Ectodermal cell (in vitro differentiated cells): ENCODE measurements at regions not wholly inside any gene's neighbourhood (a gene's known extent, or its start where the extent isn't known, plus 50 kb on each side); places are given as distances from the start of the nearest gene placed in this dataset.
"Not testable (repeated sequence)": the region's sequence is repeated elsewhere in the genome, so short reads cannot be mapped to it uniquely, and the experiment has no call there.

Experiments
- H3K27ac ChIP-seq: 2 replicates; pipeline ENCODE4 v1.7.0; 2013; ENCODE audit warnings: mild to moderate bottlenecking, low read depth, low read length; ENCODE audit not compliant: insufficient read depth, poor library complexity, severe bottlenecking
- H3K27me3 ChIP-seq: 2 replicates; pipeline ENCODE4 v1.7.0; 2013; ENCODE audit warnings: mild to moderate bottlenecking, low read length; ENCODE audit not compliant: insufficient read depth, control insufficient read depth, poor library complexity, severe bottlenecking
- H3K36me3 ChIP-seq: one replicate; pipeline ENCODE4 v1.7.0; 2013; ENCODE audit warnings: low read length; ENCODE audit not compliant: control insufficient read depth, insufficient read depth
- H3K4me1 ChIP-seq: one replicate; pipeline ENCODE4 v1.7.0; 2013; ENCODE audit warnings: low read length; ENCODE audit not compliant: control insufficient read depth, insufficient read depth
- H3K4me3 ChIP-seq: 2 replicates; pipeline ENCODE4 v1.7.0; 2013; ENCODE audit warnings: low read depth, low read length, control low read depth; ENCODE audit not compliant: insufficient read depth
- H3K9me3 ChIP-seq: 2 replicates; pipeline ENCODE4 v1.7.0; 2013; ENCODE audit warnings: mild to moderate bottlenecking, low read length, moderate library complexity; ENCODE audit not compliant: control insufficient read depth
- WGBS, 2 experiments: methylation state at CpG; one replicate each; pipeline ENCODE4 v1.1.7; 2013; ENCODE audit warnings: missing lambda C conversion rate in 2 of 2; 5-methylcytosine and 5-hydroxymethylcytosine counted together

DNA sequence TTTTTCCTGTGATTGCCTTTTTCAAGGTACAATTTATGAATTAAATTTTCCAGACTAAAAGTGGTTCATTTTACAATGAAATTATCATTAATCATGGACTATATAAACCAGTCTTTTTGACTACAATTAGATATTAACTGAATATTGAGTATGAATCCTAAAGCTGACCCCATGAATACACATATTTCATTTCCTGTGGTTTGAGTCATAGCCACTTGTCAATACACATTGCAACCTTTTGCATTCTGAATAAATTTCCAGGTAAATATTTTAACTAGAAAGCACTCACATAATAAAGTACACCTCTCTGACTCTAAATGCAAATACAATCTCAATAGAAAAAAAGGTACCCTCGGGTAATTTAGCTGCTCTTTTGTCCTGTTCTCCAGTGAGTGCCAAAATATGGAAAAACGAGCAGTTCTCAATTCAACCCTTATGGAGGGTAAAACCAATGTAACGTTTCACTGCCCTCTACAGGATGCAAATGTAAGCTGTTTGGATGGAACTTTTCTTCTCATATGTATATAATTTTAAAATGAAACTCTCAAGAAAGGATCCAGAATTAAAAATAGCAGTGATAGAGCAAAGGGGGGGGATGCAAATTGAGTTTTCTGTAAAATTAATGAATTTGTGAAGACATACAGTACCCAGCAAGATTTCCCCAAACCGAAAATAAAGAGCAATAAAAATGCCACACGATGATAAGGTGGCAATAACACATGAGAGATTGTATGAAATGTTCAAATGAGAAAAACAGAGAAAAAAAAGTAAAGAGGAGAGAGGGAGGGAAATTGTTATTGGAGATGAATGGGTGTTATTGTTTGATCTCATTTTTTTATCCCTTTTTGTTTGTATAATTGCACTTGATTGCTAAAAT lies 1795.7 kb upstream of the PIK3C3 start:
- no peaks in the 10 kb centered on the region for H3K4me1 ChIP-seq
- H3K4me3 ChIP-seq = no peak overlapping the region
- no peaks in the 10 kb centered on the region for H3K9me3 ChIP-seq
- 43 to 51% methylated on average over 4 to 5 of the region's 5 CpGs for WGBS, 2 experiments
- H3K27ac ChIP-seq = no peak overlapping the region
- no peaks in the 10 kb centered on the region for H3K36me3 ChIP-seq
- H3K27me3 ChIP-seq = no peaks in the 10 kb centered on the region

DNA sequence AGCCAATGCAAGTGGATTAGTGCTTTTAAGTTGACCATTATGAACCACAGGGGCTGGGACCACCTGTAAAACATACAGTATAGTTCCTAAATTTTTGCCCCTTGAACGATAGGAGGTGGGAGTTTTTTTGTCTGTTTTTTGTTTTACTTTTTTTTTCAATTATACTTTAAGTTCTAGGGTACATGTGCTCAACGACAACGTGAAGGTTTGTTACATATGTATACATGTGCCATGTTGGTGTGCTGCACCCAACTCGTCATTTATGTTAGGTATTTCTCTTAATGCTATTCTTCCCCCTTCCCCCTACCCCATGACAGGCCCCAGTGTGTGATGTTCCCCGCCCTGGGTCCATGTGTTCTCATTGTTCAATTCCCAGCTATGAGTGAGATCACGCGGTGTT lies 1797.9 kb upstream of the PIK3C3 start:
- no peaks in the 10 kb centered on the region for H3K9me3 ChIP-seq
- no peak overlapping the region for H3K4me3 ChIP-seq
- 75 to 86% methylated on average over 4 to 6 of the region's 7 CpGs for WGBS, 2 experiments
- H3K27ac ChIP-seq = no peak overlapping the region
- no peaks in the 10 kb centered on the region for H3K4me1 ChIP-seq
- H3K27me3 ChIP-seq = no peaks in the 10 kb centered on the region
- no peaks in the 10 kb centered on the region for H3K36me3 ChIP-seq

DNA sequence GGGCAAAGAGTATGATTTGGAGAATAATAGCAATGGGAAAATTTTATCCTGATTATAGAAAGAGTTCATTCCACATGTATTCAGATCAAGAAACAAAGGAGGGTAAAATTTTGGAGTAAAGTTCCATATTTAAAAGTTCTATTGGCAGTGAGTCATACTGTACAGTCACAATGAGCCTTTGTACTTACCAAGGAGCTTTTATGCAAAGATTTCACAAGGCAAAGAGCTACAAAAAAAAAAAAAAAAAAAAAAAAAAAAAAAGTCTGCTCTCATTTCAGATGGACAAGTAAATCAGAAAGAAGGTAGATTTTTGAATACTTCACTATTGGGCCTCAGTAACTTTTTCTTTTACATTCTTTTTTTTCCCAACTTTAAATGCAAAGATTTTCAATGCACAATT lies 1802.2 kb upstream of the PIK3C3 start:
- H3K9me3 ChIP-seq = no peaks in the 10 kb centered on the region
- H3K4me3 ChIP-seq = no peak overlapping the region
- no peaks in the 10 kb centered on the region for H3K36me3 ChIP-seq
- no peak overlapping the region for H3K27ac ChIP-seq
- no peaks in the 10 kb centered on the region for H3K4me1 ChIP-seq
- no peaks in the 10 kb centered on the region for H3K27me3 ChIP-seq

DNA sequence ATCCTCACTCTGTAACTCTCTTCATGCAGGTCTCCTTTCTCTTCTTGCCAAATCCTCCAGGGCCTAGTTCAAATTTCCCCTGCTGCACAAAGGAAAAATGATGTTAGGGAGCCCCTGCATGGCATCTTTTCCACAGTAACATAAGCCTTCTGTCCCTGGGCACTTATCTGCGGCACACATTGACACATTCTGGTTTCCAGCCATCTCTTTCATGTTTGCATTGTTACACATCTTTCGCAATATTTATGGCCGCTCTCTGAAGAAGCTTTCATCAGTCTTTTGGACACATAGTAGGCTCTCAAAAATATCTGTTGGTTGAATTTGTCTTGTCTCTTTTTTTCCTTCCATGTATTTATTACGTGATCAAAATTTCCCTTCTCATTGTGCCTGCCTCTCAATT lies 1806.1 kb upstream of the PIK3C3 start:
- WGBS, 2 experiments = 91 to 97% methylated on average over 4 of the region's 4 CpGs

DNA sequence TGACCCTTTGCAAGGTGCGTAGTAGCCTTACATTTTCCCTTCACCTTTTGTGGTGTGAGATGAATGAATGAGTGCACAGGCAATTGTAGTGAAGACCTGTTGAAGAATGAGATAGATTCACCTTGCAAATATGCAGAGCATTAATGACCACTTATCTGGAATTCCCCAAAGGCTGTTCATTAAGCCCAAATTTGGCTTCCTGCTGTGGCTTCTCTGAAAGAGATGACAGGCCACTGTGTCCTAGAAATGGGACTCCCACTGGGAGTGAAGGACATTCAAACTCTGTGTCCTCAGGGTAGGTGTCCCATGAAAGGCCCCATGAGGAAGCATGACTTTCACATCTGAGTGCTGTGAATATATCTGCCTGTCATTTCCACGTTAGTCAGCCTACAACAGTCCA lies 1821.8 kb upstream of the PIK3C3 start:
- Histone ChIP-seq H3K27ac (no peak overlapping the region), H3K4me3 (no peak overlapping the region), H3K4me1 (no peaks in the 10 kb centered on the region), H3K9me3 (peaks cover 5% of the 10 kb centered on the region), H3K36me3 (no peaks in the 10 kb centered on the region), H3K27me3 (no peaks in the 10 kb centered on the region)
- WGBS, 2 experiments = 87 to 94% methylated on average over 2 of the region's 2 CpGs

More for the DNA sequence above, 1806.1 kb upstream of the PIK3C3 start:
- Histone ChIP-seq H3K4me1 (no peaks in the 10 kb centered on the region), H3K27ac (no peak overlapping the region), H3K4me3 (no peak overlapping the region), H3K9me3 (no peaks in the 10 kb centered on the region), H3K36me3 (no peaks in the 10 kb centered on the region), H3K27me3 (no peaks in the 10 kb centered on the region)

DNA sequence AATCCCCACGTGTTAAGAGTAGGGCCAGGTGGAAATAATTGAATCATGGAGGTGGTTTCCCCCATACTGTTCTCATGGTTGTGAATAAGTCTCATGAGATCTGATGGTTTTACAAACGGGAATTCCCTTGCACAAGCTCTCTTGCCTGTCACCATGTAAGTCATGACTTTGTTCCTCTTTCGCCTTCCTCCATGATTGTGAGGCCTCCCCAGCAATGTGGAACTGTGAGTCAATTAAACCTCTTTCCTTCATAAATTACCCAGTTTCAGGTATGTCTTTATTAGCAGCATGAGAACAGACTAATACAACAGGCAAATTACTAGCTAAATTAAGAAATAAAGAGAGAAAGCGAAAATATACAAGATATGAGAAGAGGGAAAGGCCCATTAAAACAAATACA lies 1822.6 kb upstream of the PIK3C3 start:
- not testable (repeated sequence) for H3K27me3 ChIP-seq, H3K4me1 ChIP-seq, H3K4me3 ChIP-seq, H3K36me3 ChIP-seq, H3K27ac ChIP-seq, H3K9me3 ChIP-seq
- 76 to 90% methylated on average over 3 of the region's 4 CpGs for WGBS, 2 experiments

DNA sequence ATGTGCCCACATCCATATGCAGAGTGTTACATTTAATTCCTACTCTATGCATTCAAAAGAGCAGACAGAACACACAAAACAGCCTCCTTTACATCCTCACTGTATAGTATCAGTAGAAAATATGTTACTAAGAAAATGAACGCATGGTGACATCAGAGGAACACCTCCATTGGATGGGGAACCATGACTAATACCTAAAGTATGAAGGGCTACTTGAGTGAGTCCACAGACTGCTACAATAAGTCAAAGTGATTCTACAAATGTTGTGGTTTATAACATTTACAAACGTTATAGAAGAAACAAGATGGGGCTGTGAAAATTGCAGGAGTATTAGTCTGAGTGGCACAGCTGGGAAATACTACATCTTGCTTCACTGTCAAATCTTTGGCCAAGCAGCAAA lies 1830.9 kb upstream of the PIK3C3 start:
- H3K27ac ChIP-seq = no peak overlapping the region
- 85 to 90% methylated on average over 2 of the region's 2 CpGs for WGBS, 2 experiments
- no peak overlapping the region for H3K4me3 ChIP-seq

DNA sequence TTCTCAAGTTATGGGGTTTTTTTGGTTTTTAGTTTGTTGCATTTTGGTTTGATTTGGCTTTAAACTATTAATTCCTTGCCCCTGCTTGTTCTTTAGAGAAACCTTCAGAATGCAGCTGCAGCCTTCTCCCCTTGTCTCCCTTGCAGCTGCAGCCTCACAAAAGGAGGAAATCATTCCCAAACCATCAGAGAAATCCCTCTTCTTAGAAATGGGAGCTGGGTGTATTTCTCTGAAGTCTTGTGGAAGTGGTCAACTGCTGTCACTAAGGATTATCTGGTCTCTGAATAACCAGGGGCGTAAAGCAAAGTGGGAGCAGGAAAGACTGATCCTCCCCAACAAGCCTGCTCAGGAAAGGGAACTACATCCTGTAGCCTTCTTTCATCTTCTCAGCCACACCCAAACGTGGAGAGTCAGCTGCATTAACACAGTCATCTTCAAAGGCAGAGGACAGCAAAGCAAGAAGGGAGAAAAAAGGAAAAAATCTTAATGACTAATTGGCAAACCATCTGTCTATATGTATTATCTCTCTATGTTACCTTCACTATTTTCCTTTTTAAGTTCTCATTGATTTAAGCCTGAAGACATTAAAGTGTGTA lies 1834.1 kb upstream of the PIK3C3 start:
- 72 to 88% methylated on average over 1 to 2 of the region's 2 CpGs for WGBS, 2 experiments
- Histone ChIP-seq H3K4me1 (no peaks in the 10 kb centered on the region), H3K27ac (no peak overlapping the region), H3K36me3 (no peaks in the 10 kb centered on the region), H3K9me3 (peaks cover 4% of the 10 kb centered on the region), H3K27me3 (no peaks in the 10 kb centered on the region), H3K4me3 (no peak overlapping the region)

More for the DNA sequence above, 1830.9 kb upstream of the PIK3C3 start:
- Histone ChIP-seq H3K9me3 (peaks cover 4% of the 10 kb centered on the region), H3K4me1 (no peaks in the 10 kb centered on the region), H3K27me3 (no peaks in the 10 kb centered on the region), H3K36me3 (no peaks in the 10 kb centered on the region)

DNA sequence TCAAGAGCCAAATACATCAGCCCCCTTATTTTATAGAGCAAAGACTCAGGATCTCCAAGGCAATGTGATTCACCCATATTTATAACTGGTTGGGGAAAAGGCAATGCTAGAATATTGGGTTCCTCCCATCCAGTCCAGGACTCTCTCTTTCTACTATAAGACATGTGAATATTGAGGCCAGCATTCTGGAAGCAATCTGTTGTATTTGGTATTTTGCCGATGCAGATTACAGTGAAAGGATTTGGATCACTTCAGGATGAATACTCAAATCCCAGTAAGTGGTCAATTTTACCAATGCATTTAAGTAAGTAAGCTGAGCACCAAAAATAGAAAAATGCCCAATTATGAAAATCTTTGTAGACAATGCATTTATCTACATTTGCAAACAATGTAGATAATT lies 1834.7 kb upstream of the PIK3C3 start:
- H3K4me3 ChIP-seq = no peak overlapping the region
- H3K4me1 ChIP-seq = no peaks in the 10 kb centered on the region
- 89 to 94% methylated on average over 1 of the region's 1 CpG for whole genome bisulfite sequencing, 2 experiments
- H3K36me3 ChIP-seq = no peaks in the 10 kb centered on the region
- H3K27me3 ChIP-seq = no peaks in the 10 kb centered on the region
- H3K9me3 ChIP-seq = peaks cover 4% of the 10 kb centered on the region
- no peak overlapping the region for H3K27ac ChIP-seq

DNA sequence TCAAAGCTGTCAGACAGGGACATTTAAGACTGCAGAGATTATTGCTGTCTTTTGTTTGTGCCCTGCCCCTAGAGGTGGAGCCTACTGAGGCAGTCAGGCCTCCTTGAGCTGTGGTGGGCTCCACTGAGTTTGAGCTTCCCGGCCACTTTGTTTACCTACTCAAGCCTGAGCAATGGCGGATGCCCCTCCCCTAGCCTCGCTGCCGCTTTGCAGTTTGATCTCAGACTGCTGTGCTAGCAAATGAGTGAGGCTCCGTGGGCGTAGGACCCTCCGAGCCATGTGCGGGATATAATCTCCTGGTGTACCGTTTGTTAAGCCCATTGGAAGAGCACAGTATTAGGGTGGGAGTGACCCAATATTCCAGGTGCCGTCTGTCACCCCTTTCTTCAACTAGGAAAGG lies 1835.5 kb upstream of the PIK3C3 start:
- H3K27me3 ChIP-seq, H3K27ac ChIP-seq, H3K4me3 ChIP-seq, H3K36me3 ChIP-seq, H3K4me1 ChIP-seq, H3K9me3 ChIP-seq: not testable (repeated sequence)
- WGBS, 2 experiments = 85 to 86% methylated on average over 10 of the region's 10 CpGs
